ENCODE measurements at regions not wholly inside any gene's neighbourhood (a gene's known extent, or its start where the extent isn't known, plus 50 kb on each side); places are given as distances from the start of the nearest gene placed in this dataset.

GRCh38 chr14:22469538-22470303 lies 119.3 kb downstream of the DAD1 start:
- no peaks in the 10 kb centered on the region for H3K9me3 ChIP-seq (ENCODE audit: control insufficient read depth in 2 of 2, insufficient read depth in 1 of 2, low read depth in 1 of 2, low read length in 1 of 2)
- no peak for DNase-seq
- FAIRE-seq = no peak

GRCh38 chr14:22468830-22469229 lies 120.2 kb downstream of the DAD1 start:
- 60 to 90% (median 84%) methylated on average over 2 of the region's 2 CpGs for WGBS, 3 donors
- no peaks in the 10 kb centered on the region for H3K9me3 ChIP-seq (ENCODE audit: control insufficient read depth in 2 of 2, insufficient read depth in 1 of 2, low read depth in 1 of 2, low read length in 1 of 2)
- DNase-seq (no peak), FAIRE-seq (no peak)
- no peak overlapping the region for H3K4me3 ChIP-seq (ENCODE audit: low read depth in 1 of 3, low read length in 3 of 3)
- H3K4me1 ChIP-seq (ENCODE audit: control insufficient read depth in 3 of 3, insufficient read depth in 2 of 3, low read depth in 1 of 3, low read length in 2 of 3) = no peaks in the 10 kb centered on the region
- no peaks in the 10 kb centered on the region for H3K27me3 ChIP-seq (ENCODE audit: control insufficient read depth in 3 of 3, insufficient read depth in 3 of 3, low read length in 3 of 3)
- H3K27ac ChIP-seq (ENCODE audit: low read depth in 1 of 3, low read length in 2 of 3) = peak overlapping the region in 1 of 3 donors; percentile 27
- H3K36me3 ChIP-seq (ENCODE audit: control insufficient read depth in 3 of 3, insufficient read depth in 2 of 3, low read depth in 1 of 3, low read length in 3 of 3) = no peaks in the 10 kb centered on the region

More at GRCh38 chr14:22469538-22470303, 119.3 kb downstream of the DAD1 start:
- Histone ChIP-seq H3K4me3 (ENCODE audit: low read depth in 1 of 3, low read length in 3 of 3) (no peak overlapping the region), H3K4me1 (ENCODE audit: control insufficient read depth in 3 of 3, insufficient read depth in 2 of 3, low read depth in 1 of 3, low read length in 2 of 3) (no peaks in the 10 kb centered on the region), H3K27me3 (ENCODE audit: control insufficient read depth in 3 of 3, insufficient read depth in 3 of 3, low read length in 3 of 3) (no peaks in the 10 kb centered on the region), H3K36me3 (ENCODE audit: control insufficient read depth in 3 of 3, insufficient read depth in 2 of 3, low read depth in 1 of 3, low read length in 3 of 3) (no peaks in the 10 kb centered on the region), H3K27ac (ENCODE audit: low read depth in 1 of 3, low read length in 2 of 3) (no peak overlapping the region)
- WGBS, 3 donors = 51 to 65% (median 63%) methylated on average over 8 of the region's 8 CpGs

GRCh38 chr14:22466491-22466890 lies 122.5 kb downstream of the DAD1 start:
- Histone ChIP-seq H3K27me3 (ENCODE audit: control insufficient read depth in 3 of 3, insufficient read depth in 3 of 3, low read length in 3 of 3) (no peaks in the 10 kb centered on the region), H3K27ac (ENCODE audit: low read depth in 1 of 3, low read length in 2 of 3) (no peak overlapping the region), H3K36me3 (ENCODE audit: control insufficient read depth in 3 of 3, insufficient read depth in 2 of 3, low read depth in 1 of 3, low read length in 3 of 3) (no peaks in the 10 kb centered on the region), H3K9me3 (ENCODE audit: control insufficient read depth in 2 of 2, insufficient read depth in 1 of 2, low read depth in 1 of 2, low read length in 1 of 2) (no peaks in the 10 kb centered on the region), H3K4me3 (ENCODE audit: low read depth in 1 of 3, low read length in 3 of 3) (no peak overlapping the region), H3K4me1 (ENCODE audit: control insufficient read depth in 3 of 3, insufficient read depth in 2 of 3, low read depth in 1 of 3, low read length in 2 of 3) (no peaks in the 10 kb centered on the region)
- FAIRE-seq = no peak
- 78 to 88% (median 86%) methylated on average over 4 of the region's 4 CpGs for WGBS, 3 donors
- no peak for DNase-seq

GRCh38 chr14:22465201-22465840 lies 123.7 kb downstream of the DAD1 start:
- Histone ChIP-seq H3K27me3 (ENCODE audit: control insufficient read depth in 3 of 3, insufficient read depth in 3 of 3, low read length in 3 of 3) (no peaks in the 10 kb centered on the region), H3K27ac (ENCODE audit: low read depth in 1 of 3, low read length in 2 of 3) (no peak overlapping the region), H3K9me3 (ENCODE audit: control insufficient read depth in 2 of 2, insufficient read depth in 1 of 2, low read depth in 1 of 2, low read length in 1 of 2) (no peaks in the 10 kb centered on the region), H3K4me1 (ENCODE audit: control insufficient read depth in 3 of 3, insufficient read depth in 2 of 3, low read depth in 1 of 3, low read length in 2 of 3) (no peaks in the 10 kb centered on the region), H3K36me3 (ENCODE audit: control insufficient read depth in 3 of 3, insufficient read depth in 2 of 3, low read depth in 1 of 3, low read length in 3 of 3) (no peaks in the 10 kb centered on the region), H3K4me3 (ENCODE audit: low read depth in 1 of 3, low read length in 3 of 3) (no peak overlapping the region)
- no peak for DNase-seq
- FAIRE-seq = no peak
- WGBS, 3 donors = 78 to 89% (median 87%) methylated on average over 2 of the region's 2 CpGs

DNA sequence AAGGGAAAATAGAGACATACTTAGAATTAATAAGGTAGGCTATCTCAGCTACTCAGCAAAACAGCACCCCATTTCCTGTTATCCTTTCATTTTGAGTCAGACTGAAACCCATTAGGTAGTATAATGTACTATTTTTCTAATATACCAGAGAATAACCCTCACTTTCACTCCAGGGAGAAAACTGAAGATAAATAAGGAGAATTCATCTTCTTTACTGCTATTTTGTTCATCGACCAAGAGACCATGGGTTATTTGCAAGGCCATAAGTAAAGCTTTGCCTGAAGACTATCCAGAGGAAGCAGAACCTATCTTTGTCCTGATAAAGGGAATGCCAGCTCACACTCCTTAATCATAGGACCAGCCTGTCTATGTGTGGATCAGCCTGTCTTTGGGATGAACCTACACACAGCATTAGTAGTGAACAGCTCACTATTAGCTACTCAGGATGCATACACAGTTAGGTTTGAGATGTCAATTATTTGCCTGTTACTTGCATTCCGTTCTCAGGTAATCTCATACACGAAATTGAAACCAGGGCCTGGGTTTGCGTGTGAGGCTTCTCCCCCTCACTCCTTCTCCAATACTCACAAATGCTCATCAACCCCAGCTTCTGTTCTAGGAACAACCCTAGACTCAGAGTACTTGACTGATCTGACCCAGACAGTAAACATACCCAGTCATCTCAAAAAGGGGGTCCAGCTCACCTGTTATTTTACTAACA lies 124.4 kb downstream of the DAD1 start:
- H3K27me3 ChIP-seq (ENCODE audit: control insufficient read depth in 3 of 3, insufficient read depth in 3 of 3, low read length in 3 of 3) = no peaks in the 10 kb centered on the region
- no peak overlapping the region for H3K27ac ChIP-seq (ENCODE audit: low read depth in 1 of 3, low read length in 2 of 3)
- FAIRE-seq (no peak), DNase-seq (no peak)
- 87 to 94% (median 90%) methylated on average over 4 of the region's 4 CpGs for WGBS, 3 donors
- H3K36me3 ChIP-seq (ENCODE audit: control insufficient read depth in 3 of 3, insufficient read depth in 2 of 3, low read depth in 1 of 3, low read length in 3 of 3) = no peaks in the 10 kb centered on the region
- no peaks in the 10 kb centered on the region for H3K4me1 ChIP-seq (ENCODE audit: control insufficient read depth in 3 of 3, insufficient read depth in 2 of 3, low read depth in 1 of 3, low read length in 2 of 3)
- H3K9me3 ChIP-seq (ENCODE audit: control insufficient read depth in 2 of 2, insufficient read depth in 1 of 2, low read depth in 1 of 2, low read length in 1 of 2) = no peaks in the 10 kb centered on the region
- no peak overlapping the region for H3K4me3 ChIP-seq (ENCODE audit: low read depth in 1 of 3, low read length in 3 of 3)

GRCh38 chr14:22463763-22464173 lies 125.3 kb downstream of the DAD1 start:
- Histone ChIP-seq H3K27me3 (ENCODE audit: control insufficient read depth in 3 of 3, insufficient read depth in 3 of 3, low read length in 3 of 3) (no peaks in the 10 kb centered on the region), H3K4me3 (ENCODE audit: low read depth in 1 of 3, low read length in 3 of 3) (no peak overlapping the region), H3K36me3 (ENCODE audit: control insufficient read depth in 3 of 3, insufficient read depth in 2 of 3, low read depth in 1 of 3, low read length in 3 of 3) (no peaks in the 10 kb centered on the region), H3K9me3 (ENCODE audit: control insufficient read depth in 2 of 2, insufficient read depth in 1 of 2, low read depth in 1 of 2, low read length in 1 of 2) (no peaks in the 10 kb centered on the region), H3K27ac (ENCODE audit: low read depth in 1 of 3, low read length in 2 of 3) (no peak overlapping the region), H3K4me1 (ENCODE audit: control insufficient read depth in 3 of 3, insufficient read depth in 2 of 3, low read depth in 1 of 3, low read length in 2 of 3) (no peaks in the 10 kb centered on the region)
- FAIRE-seq = no peak
- no peak for DNase-seq
- 70 to 88% (median 70%) methylated on average over 4 of the region's 4 CpGs for WGBS, 3 donors

- Histone ChIP-seq H3K27ac (ENCODE audit: low read depth in 1 of 3, low read length in 2 of 3) (no peak overlapping the region), H3K27me3 (ENCODE audit: control insufficient read depth in 3 of 3, insufficient read depth in 3 of 3, low read length in 3 of 3) (no peaks in the 10 kb centered on the region), H3K4me1 (ENCODE audit: control insufficient read depth in 3 of 3, insufficient read depth in 2 of 3, low read depth in 1 of 3, low read length in 2 of 3) (no peaks in the 10 kb centered on the region), H3K4me3 (ENCODE audit: low read depth in 1 of 3, low read length in 3 of 3) (no peak overlapping the region), H3K9me3 (ENCODE audit: control insufficient read depth in 2 of 2, insufficient read depth in 1 of 2, low read depth in 1 of 2, low read length in 1 of 2) (no peaks in the 10 kb centered on the region), H3K36me3 (ENCODE audit: control insufficient read depth in 3 of 3, insufficient read depth in 2 of 3, low read depth in 1 of 3, low read length in 3 of 3) (no peaks in the 10 kb centered on the region)
- DNase-seq (no peak), FAIRE-seq (no peak)
- WGBS, 3 donors = 85 to 91% (median 91%) methylated on average over 4 of the region's 4 CpGs
Observed at GRCh38 chr14:22462923-22463322, 126.1 kb downstream of the DAD1 start.

GRCh38 chr14:22460461-22461195 lies 128.4 kb downstream of the DAD1 start:
- FAIRE-seq (no peak), DNase-seq (no peak)
- H3K9me3 ChIP-seq (ENCODE audit: control insufficient read depth in 2 of 2, insufficient read depth in 1 of 2, low read depth in 1 of 2, low read length in 1 of 2) = no peaks in the 10 kb centered on the region
- H3K27ac ChIP-seq (ENCODE audit: low read depth in 1 of 3, low read length in 2 of 3) = no peak overlapping the region
- H3K4me3 ChIP-seq (ENCODE audit: low read depth in 1 of 3, low read length in 3 of 3) = no peak overlapping the region
- H3K27me3 ChIP-seq (ENCODE audit: control insufficient read depth in 3 of 3, insufficient read depth in 3 of 3, low read length in 3 of 3) = no peaks in the 10 kb centered on the region
- no peaks in the 10 kb centered on the region for H3K4me1 ChIP-seq (ENCODE audit: control insufficient read depth in 3 of 3, insufficient read depth in 2 of 3, low read depth in 1 of 3, low read length in 2 of 3)
- H3K36me3 ChIP-seq (ENCODE audit: control insufficient read depth in 3 of 3, insufficient read depth in 2 of 3, low read depth in 1 of 3, low read length in 3 of 3) = no peaks in the 10 kb centered on the region
- 49 to 77% (median 62%) methylated on average over 4 of the region's 4 CpGs for WGBS, 3 donors
